ENCODE measurements at regions not wholly inside any gene's neighbourhood (a gene's known extent, or its start where the extent isn't known, plus 50 kb on each side); places are given as distances from the start of the nearest gene placed in this dataset.
A peak's percentile ranks its signal among the peaks of the same experiment; 100 is the strongest.
"Not testable (repeated sequence)": the region's sequence is repeated elsewhere in the genome, so short reads cannot be mapped to it uniquely, and the experiment has no call there.

DNA sequence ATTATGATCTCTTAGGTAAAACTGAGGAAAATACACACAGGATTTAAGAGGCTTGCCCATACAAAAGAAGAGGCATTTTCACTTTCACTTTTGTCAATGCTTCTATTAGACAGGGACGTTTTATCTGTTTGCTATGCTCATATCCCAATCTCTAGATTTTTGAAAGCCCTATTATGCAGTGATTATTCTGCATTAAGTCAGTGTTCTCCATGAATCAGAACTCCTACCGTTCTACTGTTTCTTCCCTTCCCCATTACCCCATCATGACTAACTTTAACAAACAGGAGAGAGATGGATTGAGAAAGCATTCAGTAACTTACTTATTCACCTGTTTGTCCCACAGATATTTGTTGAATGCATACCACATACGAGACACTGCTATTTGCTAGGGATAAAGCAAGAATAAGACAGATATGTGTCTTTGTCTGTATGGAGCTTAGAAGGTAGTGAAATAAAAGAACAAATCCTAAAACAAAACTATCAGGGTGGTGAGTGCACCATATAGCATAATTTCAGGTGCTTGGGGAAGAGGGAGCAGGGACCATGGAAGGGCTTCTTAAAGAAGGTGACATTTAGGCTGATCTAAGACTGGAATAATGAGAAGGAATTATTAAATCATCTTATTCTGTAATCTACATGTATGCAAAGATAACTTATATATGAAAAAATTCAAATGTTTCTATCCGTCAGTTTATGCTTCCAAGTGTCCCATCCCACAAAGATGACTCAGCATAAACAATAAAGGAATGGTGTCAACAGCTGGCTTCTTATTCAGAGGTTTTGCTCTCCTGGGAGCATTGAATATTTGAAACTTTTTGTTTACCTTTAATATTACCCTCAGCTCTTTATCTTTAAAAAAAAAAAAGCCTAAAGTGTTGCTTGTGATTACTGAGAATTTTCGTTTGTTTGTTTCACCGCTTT lies 328.1 kb downstream of the HINT1 start:
- peak; percentile 25 for DNase-seq (ENCODE audit: low read depth)

GRCh38 chr5:130817598-130818384 lies 347.3 kb downstream of the HINT1 start:
- DNase-seq (ENCODE audit: low read depth), result not testable (repeated sequence)

- DNase-seq (ENCODE audit: low read depth), result no peak
These were observed 349.8 kb downstream of the HINT1 start for GRCh38 chr5:130815246-130815645.

- DNase-seq (ENCODE audit: low read depth), result no peak
These were observed 356.4 kb downstream of the HINT1 start for GRCh38 chr5:130808691-130809090.

- DNase-seq (ENCODE audit: low read depth), result no peak
These were observed 359.4 kb downstream of the HINT1 start for GRCh38 chr5:130805648-130806047.

- no peak for DNase-seq (ENCODE audit: low read depth)
These were observed 360.0 kb downstream of the HINT1 start for GRCh38 chr5:130805036-130805435.

- no peak for DNase-seq (ENCODE audit: low read depth)
These were observed 363.1 kb downstream of the HINT1 start for GRCh38 chr5:130801963-130802362.

- DNase-seq (ENCODE audit: low read depth), result no peak
These were observed 366.0 kb downstream of the HINT1 start for GRCh38 chr5:130799015-130799414.

DNA sequence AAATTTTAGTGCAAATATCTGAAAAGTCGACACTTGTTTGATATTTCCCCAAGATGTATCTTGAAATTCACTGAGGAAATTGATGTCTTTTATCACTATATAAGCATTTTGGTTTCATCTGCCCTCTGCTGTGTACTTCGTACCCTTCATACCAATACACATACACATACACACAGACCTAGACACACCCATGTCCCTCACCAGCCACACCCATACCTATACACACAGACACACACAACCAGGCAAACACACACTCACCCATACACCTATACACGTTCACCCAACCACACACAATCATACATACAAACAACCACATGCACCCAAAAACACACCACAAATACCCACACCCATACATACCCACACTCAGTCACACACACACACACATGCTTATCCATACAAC lies 367.8 kb downstream of the HINT1 start:
- DNase-seq (ENCODE audit: low read depth), result no peak

DNA sequence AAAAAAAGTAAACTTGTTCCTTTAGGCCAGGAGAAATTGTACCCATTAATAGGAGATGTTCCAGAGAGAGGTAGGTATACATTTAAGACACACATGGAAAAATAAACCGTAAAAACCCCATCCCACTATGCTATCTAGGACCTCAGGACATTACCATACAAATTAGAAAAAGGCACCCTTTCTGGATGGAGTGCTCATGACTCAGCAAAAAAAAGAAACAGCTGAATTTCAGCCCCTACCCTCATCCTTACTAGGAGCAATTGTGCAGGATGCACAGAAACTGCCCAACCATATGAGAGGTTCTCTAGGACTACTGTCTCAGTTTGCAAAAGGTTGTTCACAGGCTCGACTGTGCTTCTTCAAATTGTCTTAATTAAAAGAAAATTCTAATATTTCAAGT lies 368.2 kb downstream of the HINT1 start:
- DNase-seq (ENCODE audit: low read depth), result no peak

DNA sequence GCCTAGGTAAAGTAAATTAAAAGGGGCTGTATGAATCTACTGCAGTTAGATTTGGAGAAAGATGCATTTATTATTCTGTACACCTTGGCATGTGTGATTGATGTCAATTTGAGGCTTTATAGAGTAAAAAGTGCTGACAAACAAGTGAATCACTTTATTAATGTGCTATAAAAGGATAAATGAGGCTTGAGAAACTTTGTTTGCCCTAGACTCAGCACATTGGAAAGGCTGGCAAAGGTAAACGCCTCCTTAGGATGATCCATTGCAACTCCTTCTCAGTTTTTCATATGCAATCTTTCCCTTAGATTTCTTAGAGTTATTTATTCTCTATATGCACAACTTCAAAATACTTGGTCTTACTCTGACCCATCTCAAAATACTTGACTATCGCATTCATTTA lies 369.0 kb downstream of the HINT1 start:
- DNase-seq (ENCODE audit: low read depth), result no peak

DNA sequence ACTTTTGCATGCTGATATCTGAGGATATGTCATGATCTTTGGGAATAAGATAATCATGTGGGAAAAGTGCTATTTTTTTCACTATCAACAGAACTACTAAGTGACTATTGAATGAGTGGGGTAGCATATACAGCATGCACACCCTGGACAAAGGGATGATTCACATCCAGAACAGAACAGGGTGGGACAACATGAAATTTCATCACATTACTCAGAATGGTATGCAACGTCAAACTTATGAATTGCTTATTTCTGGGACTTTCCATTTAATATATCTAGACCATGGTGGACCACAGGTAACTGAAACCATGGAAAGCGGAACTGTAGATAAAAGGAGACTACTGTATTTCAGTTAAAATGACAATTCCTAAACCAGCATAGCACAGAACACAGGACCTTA lies 370.0 kb downstream of the HINT1 start:
- DNase-seq (ENCODE audit: low read depth), result no peak

- no peak for DNase-seq (ENCODE audit: low read depth)
These were observed 387.3 kb downstream of the HINT1 start for GRCh38 chr5:130777794-130778193.

DNA sequence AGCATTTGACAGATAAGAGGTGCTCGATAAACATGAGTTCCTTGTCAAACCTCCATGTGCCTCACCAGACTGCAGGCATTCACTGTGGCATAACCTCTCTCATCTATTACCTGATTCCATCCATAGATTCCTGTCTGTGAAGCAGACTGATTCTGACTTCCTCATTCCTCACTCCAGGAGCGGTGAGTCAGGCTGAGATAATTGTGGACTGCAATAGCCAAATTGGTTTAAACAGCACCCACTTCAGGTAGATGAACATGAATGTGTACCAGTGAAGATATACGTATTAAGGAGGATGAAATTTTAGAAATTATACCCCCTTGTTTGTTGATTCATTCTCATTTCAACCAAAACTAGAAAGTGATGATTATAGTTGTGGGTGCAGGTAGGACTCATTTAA lies 391.2 kb downstream of the HINT1 start:
- DNase-seq (ENCODE audit: low read depth), result no peak

DNA sequence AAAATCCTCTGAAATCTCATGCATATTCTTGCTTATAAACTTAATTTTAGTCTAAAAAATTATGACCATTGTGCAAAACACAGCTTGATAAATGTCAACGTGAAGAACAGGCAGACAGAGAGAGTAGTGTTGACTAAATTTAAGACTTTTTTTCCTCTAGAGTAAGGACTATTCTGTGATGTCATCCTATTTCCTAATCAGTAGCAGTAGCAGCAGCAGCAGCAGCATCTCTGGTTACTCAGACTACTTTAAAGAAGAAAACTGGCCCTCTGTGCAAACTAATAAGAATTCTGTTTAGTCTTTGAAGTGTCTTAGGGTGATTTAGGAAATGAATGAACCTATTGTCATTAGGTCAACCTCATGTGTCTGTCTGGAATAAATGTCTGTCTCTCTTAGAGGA lies 403.0 kb downstream of the HINT1 start:
- peak; percentile 21 for DNase-seq (ENCODE audit: low read depth)

DNA sequence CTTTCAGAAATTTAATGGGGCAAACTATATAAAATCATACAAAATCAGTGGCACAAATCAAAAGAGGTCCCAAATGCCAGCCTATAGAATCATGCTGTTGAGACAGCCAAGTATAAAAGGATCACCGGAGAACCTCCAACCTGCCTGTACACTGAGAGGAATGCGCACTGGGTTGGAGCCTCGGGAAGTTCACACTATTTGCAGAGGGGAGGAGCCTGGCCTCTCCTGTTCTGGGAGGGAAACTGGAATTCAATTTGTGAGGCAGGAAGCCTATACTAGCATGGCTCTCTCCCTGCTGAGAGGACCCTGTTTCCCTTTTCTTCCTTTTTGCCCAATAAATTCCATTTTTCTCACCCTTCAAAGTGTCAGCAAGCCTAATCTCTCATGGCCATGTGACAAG lies 406.0 kb downstream of the HINT1 start:
- no peak for DNase-seq (ENCODE audit: low read depth)

- DNase-seq (ENCODE audit: low read depth), result no peak
These were observed 417.5 kb downstream of the HINT1 start for GRCh38 chr5:130747556-130747955.

- DNase-seq (ENCODE audit: low read depth), result not testable (repeated sequence)
These were observed 418.4 kb downstream of the HINT1 start for GRCh38 chr5:130746641-130747040.

DNA sequence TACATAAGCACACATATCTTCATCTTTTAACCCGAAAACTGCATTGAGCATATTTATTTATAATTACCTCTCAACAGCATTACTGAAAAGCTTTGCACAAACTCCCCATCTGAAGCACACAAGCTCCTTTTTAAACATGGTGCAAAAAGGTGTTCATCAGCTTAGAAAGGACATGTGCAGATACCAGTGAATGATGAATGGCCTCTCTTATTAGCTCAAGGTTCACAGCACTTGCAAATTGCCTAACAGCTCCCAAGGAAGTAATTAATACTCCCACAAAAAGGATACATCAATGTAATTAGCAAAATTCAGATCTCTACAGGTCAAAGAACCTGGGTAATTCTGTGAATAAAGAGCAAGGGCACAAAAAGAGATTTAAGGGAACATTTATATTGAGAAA lies 422.0 kb downstream of the HINT1 start:
- DNase-seq (ENCODE audit: low read depth), result no peak

GRCh38 chr5:130740047-130740569 lies 424.9 kb downstream of the HINT1 start:
- no peak for DNase-seq (ENCODE audit: low read depth)

DNA sequence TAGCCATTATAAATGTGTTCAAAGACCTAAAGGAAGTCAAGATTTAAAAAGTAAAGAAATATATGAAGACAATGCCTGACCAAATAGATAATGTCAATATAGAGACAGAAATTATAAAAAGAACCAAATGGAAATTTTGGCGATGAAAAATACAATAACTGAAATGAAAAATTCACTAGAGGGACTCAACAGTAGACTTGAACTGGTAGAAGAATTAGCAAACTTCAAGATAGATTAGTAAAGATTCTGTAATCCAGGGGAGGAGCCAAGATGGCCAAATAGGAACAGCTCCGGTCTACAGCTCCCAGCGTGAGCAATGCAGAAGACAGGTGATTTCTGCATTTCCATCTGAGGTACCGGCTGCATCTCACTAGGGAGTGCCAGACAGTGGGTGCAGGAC lies 433.2 kb downstream of the HINT1 start:
- DNase-seq (ENCODE audit: low read depth), result no peak

- DNase-seq (ENCODE audit: low read depth), result no peak
These were observed 435.5 kb downstream of the HINT1 start for GRCh38 chr5:130729541-130729940.

DNA sequence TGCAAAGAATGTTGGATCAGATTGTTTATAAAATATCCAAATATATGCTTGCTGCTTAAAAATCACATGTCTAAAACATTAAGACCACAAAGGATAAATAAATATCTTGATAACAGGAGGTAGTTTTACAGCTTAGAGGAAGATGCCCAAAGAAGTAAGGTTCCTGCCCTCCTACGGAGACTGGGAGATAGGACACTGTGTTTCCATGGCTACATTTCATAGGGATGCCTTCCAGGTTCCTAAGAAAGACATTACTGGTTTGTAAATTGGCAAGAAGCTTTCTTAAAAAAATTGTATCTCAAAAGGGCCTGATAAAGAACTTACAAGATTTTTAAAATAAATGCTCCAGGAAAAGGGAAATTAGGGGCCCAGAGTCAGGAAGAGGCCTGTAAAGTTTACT lies 437.2 kb downstream of the HINT1 start:
- DNase-seq (ENCODE audit: low read depth), result no peak
